ENCODE measurements at regions not wholly inside any gene's neighbourhood (a gene's known extent, or its start where the extent isn't known, plus 50 kb on each side); places are given as distances from the start of the nearest gene placed in this dataset.

DNA sequence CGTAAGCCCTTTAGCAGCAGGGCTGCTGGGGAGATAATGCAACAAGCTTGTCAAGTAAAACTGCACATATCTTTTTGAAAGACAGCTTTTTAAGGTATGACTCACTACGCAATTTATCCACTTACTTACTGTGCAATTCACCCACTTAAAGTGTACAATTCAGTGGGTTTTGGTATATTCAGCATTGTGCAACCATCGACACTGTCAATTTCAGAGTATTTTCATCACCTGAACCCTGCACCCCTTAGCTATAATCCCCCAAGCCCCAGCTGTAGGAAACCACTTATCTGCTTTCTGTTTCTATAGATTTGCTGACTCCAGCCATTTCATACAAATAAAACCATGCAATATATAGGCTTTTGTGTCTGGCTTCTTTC lies 168.0 kb downstream of the PTPN20 start:
- 85% methylated on average over 3 of the region's 3 CpGs for WGBS

DNA sequence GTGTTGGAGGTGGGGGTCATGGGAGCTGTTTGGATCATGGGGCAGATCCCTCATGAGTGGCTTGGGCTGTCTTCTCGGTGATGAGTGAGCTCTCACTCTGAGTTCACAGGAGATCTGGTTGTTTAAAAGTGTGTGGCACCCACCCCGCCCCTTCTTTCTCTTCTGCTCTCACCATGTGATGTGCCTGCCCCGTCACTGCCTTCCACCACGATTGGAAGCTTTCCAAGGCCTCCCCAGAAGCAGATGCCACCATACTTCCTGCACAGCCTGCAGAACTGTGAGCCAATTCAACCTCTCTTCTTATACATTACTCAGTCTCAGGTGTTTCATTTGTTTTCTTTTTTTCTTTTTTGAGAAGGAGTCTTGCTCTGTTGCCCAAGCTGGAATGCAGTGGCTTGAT lies 170.0 kb downstream of the PTPN20 start:
- 69% methylated on average over 4 of the region's 4 CpGs for WGBS

More for the DNA sequence above, 168.0 kb downstream of the PTPN20 start:
- DNase-seq (ENCODE audit: low spot score) = no peak
- TF ChIP-seq, protein P1, sequence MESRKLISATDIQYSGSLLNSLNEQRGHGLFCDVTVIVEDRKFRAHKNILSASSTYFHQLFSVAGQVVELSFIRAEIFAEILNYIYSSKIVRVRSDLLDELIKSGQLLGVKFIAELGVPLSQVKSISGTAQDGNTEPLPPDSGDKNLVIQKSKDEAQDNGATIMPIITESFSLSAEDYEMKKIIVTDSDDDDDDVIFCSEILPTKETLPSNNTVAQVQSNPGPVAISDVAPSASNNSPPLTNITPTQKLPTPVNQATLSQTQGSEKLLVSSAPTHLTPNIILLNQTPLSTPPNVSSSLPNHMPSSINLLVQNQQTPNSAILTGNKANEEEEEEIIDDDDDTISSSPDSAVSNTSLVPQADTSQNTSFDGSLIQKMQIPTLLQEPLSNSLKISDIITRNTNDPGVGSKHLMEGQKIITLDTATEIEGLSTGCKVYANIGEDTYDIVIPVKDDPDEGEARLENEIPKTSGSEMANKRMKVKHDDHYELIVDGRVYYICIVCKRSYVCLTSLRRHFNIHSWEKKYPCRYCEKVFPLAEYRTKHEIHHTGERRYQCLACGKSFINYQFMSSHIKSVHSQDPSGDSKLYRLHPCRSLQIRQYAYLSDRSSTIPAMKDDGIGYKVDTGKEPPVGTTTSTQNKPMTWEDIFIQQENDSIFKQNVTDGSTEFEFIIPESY (IDR thresholded peaks at IDR 0.05) = no peak
- TF ChIP-seq FOXA1 (IDR thresholded peaks at IDR 0.05) = no peak
- TF ChIP-seq RAD21 (IDR thresholded peaks at IDR 0.05) = no peak
- TF ChIP-seq GABPA (IDR thresholded peaks at IDR 0.05 in 1 of 2, conservative IDR thresholded peaks at IDR 0.05 in 1 of 2) = no peak
- no peak for TF ChIP-seq SP1 (IDR thresholded peaks at IDR 0.05)
- no peak for TF ChIP-seq NR2F2 (IDR thresholded peaks at IDR 0.05)
- TF ChIP-seq RXRA (IDR thresholded peaks at IDR 0.05) = no peak
- no peak for TF ChIP-seq JUND (IDR thresholded peaks at IDR 0.05)
- TF ChIP-seq FOXA2 (IDR thresholded peaks at IDR 0.05) = no peak
- no peak for TF ChIP-seq HNF4A (conservative IDR thresholded peaks at IDR 0.05)
- TF ChIP-seq, protein P2, sequence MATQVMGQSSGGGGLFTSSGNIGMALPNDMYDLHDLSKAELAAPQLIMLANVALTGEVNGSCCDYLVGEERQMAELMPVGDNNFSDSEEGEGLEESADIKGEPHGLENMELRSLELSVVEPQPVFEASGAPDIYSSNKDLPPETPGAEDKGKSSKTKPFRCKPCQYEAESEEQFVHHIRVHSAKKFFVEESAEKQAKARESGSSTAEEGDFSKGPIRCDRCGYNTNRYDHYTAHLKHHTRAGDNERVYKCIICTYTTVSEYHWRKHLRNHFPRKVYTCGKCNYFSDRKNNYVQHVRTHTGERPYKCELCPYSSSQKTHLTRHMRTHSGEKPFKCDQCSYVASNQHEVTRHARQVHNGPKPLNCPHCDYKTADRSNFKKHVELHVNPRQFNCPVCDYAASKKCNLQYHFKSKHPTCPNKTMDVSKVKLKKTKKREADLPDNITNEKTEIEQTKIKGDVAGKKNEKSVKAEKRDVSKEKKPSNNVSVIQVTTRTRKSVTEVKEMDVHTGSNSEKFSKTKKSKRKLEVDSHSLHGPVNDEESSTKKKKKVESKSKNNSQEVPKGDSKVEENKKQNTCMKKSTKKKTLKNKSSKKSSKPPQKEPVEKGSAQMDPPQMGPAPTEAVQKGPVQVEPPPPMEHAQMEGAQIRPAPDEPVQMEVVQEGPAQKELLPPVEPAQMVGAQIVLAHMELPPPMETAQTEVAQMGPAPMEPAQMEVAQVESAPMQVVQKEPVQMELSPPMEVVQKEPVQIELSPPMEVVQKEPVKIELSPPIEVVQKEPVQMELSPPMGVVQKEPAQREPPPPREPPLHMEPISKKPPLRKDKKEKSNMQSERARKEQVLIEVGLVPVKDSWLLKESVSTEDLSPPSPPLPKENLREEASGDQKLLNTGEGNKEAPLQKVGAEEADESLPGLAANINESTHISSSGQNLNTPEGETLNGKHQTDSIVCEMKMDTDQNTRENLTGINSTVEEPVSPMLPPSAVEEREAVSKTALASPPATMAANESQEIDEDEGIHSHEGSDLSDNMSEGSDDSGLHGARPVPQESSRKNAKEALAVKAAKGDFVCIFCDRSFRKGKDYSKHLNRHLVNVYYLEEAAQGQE (IDR thresholded peaks at IDR 0.05) = no peak
- TF ChIP-seq, protein P3, sequence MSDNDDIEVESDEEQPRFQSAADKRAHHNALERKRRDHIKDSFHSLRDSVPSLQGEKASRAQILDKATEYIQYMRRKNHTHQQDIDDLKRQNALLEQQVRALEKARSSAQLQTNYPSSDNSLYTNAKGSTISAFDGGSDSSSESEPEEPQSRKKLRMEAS (IDR thresholded peaks at IDR 0.05) = no peak
- TF ChIP-seq, protein P4, sequence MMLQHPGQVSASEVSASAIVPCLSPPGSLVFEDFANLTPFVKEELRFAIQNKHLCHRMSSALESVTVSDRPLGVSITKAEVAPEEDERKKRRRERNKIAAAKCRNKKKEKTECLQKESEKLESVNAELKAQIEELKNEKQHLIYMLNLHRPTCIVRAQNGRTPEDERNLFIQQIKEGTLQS (IDR thresholded peaks at IDR 0.05) = no peak
- TF ChIP-seq, protein P5, sequence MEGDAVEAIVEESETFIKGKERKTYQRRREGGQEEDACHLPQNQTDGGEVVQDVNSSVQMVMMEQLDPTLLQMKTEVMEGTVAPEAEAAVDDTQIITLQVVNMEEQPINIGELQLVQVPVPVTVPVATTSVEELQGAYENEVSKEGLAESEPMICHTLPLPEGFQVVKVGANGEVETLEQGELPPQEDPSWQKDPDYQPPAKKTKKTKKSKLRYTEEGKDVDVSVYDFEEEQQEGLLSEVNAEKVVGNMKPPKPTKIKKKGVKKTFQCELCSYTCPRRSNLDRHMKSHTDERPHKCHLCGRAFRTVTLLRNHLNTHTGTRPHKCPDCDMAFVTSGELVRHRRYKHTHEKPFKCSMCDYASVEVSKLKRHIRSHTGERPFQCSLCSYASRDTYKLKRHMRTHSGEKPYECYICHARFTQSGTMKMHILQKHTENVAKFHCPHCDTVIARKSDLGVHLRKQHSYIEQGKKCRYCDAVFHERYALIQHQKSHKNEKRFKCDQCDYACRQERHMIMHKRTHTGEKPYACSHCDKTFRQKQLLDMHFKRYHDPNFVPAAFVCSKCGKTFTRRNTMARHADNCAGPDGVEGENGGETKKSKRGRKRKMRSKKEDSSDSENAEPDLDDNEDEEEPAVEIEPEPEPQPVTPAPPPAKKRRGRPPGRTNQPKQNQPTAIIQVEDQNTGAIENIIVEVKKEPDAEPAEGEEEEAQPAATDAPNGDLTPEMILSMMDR (IDR thresholded peaks at IDR 0.05; ENCODE audit: low read depth, low read length, missing input control) = no peak
- TF ChIP-seq HNF4G (IDR thresholded peaks at IDR 0.05) = no peak
- no peak for TF ChIP-seq TAF1 (conservative IDR thresholded peaks at IDR 0.05)
- TF ChIP-seq EGR1 (IDR thresholded peaks at IDR 0.05; ENCODE audit: low read depth in 2 of 2) = no peak
- no peak for TF ChIP-seq YY1 (IDR thresholded peaks at IDR 0.05)
- H3K4me1 ChIP-seq (ENCODE audit: control insufficient read depth in 4 of 4, insufficient read depth in 4 of 4, low read length in 3 of 4) = no peaks in the 10 kb centered on the region
- H3K4me3 ChIP-seq (ENCODE audit: low read depth in 1 of 3, low read length in 3 of 3) = no peak overlapping the region
- no peak overlapping the region for H3K27ac ChIP-seq (ENCODE audit: low read depth in 1 of 2, low read length in 2 of 2)
- H3K9me3 ChIP-seq (ENCODE audit: control insufficient read depth in 4 of 4, low read length in 3 of 4) = no peaks in the 10 kb centered on the region
- H3K27me3 ChIP-seq (ENCODE audit: control insufficient read depth in 4 of 4, insufficient read depth in 4 of 4, low read length in 3 of 4) = peaks cover 0 to 3% (median 0%) of the 10 kb centered on the region in 4 donors
- no peak overlapping the region for H3K9ac ChIP-seq (ENCODE audit: low read depth in 1 of 2, low read length in 2 of 2)
- no peaks in the 10 kb centered on the region for H3K36me3 ChIP-seq (ENCODE audit: control insufficient read depth in 4 of 4, insufficient read depth in 3 of 4, low read depth in 1 of 4, low read length in 3 of 4)

More for the DNA sequence above, 170.0 kb downstream of the PTPN20 start:
- TF ChIP-seq NR2F2 (IDR thresholded peaks at IDR 0.05) (no peak), RXRA (IDR thresholded peaks at IDR 0.05) (no peak), FOXA2 (IDR thresholded peaks at IDR 0.05) (no peak), FOXA1 (IDR thresholded peaks at IDR 0.05) (no peak), HNF4A (conservative IDR thresholded peaks at IDR 0.05) (no peak)
- TF ChIP-seq, protein P1 (IDR thresholded peaks at IDR 0.05) = no peak
- TF ChIP-seq, protein P4 (IDR thresholded peaks at IDR 0.05) = no peak
- TF ChIP-seq, protein P3 (IDR thresholded peaks at IDR 0.05) = no peak
- Histone ChIP-seq H3K36me3 (ENCODE audit: control insufficient read depth in 4 of 4, insufficient read depth in 3 of 4, low read depth in 1 of 4, low read length in 3 of 4) (no peaks in the 10 kb centered on the region), H3K27ac (ENCODE audit: low read depth in 1 of 2, low read length in 2 of 2) (no peak overlapping the region), H3K4me1 (ENCODE audit: control insufficient read depth in 4 of 4, insufficient read depth in 4 of 4, low read length in 3 of 4) (no peaks in the 10 kb centered on the region), H3K9me3 (ENCODE audit: control insufficient read depth in 4 of 4, low read length in 3 of 4) (no peaks in the 10 kb centered on the region), H3K27me3 (ENCODE audit: control insufficient read depth in 4 of 4, insufficient read depth in 4 of 4, low read length in 3 of 4) (peaks cover 0 to 3% (median 0%) of the 10 kb centered on the region in 4 donors), H3K9ac (ENCODE audit: low read depth in 1 of 2, low read length in 2 of 2) (no peak overlapping the region), H3K4me3 (ENCODE audit: low read depth in 1 of 3, low read length in 3 of 3) (no peak overlapping the region)
- DNase-seq (ENCODE audit: low spot score) = no peak

All from liver (tissue), 8 donors.